GM19395 (cell line): ENCODE measurements at regions not wholly inside any gene's neighbourhood (a gene's known extent, or its start where the extent isn't known, plus 50 kb on each side); places are given as distances from the start of the nearest gene placed in this dataset.

Experiments used
- ATAC-seq: cut with Tn5 transposase; IDR thresholded peaks from one replicate; pipeline ENCODE4 v1.9.1; 2021; ENCODE audit warnings: mild to moderate bottlenecking, moderate library complexity; ENCODE audit not compliant: unreplicated experiment

GRCh38 chr10:4051011-4051640 lies 266.1 kb upstream of the KLF6 start:
- ATAC-seq, result no peak

DNA sequence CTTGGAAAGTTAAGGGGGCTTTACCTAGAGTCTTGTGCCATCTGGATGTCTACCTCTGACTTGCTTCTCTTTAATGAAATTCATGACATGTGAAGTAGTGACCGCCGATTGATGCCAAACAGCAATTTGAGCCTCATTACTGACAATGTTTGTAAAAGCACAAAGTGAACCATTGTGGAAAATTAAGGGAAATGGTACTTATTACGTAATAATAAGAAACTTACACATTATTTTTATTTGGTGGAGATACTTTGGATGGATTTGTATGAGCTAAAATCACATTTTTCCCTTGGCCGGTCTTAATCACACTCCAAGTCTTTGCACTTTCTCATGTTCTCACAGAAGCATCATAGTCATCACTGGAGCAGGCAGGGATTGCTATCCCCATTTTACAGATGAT lies 265.1 kb upstream of the KLF6 start:
- no peak for ATAC-seq

DNA sequence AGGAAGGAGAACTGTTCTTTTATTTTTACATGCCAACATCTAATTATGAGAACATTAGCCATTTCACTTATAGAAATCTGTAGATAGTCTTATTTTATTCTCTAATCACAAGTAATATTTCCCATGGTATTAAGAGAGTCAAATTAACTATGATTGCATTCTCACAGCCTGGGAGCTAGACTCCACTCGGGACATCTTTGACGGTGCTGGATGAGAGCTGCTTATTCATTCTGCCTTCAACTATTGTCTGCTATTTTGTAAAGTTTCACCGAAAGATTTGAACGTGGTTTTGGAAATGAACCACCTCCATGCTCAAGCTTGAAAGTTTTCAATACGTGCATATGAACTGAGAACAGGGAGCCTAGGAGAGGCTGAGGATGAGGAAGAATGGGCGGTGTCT lies 264.3 kb upstream of the KLF6 start:
- ATAC-seq, result no peak

DNA sequence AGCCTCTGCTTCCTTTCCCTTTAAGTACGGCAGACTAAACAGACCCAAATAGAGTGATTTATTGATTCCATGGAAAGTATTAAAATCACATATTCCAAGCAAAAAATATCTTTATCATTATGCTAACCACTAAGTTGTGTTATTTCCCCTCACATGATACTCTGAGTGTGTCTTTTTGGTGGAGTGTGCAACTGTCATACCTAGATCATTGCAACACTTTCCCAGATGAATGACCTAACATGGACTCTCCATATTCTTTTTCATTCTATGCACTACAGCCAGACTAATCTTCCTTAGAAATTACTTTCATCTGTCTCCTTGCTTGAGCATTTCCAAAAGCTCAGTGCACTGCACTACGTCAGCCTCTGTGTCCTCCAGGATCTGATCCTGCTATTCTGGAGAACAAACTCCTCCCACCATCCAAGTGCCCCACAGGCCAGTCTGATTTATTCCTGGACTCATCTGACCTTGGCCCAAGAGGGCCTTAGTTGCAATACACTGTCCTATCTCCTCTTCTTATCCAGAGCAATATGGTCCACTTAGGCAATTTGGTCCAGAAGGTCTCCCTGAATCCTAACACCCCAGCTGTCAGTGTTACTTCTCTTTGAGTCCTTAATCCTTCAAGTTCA lies 263.3 kb upstream of the KLF6 start:
- no peak for ATAC-seq

DNA sequence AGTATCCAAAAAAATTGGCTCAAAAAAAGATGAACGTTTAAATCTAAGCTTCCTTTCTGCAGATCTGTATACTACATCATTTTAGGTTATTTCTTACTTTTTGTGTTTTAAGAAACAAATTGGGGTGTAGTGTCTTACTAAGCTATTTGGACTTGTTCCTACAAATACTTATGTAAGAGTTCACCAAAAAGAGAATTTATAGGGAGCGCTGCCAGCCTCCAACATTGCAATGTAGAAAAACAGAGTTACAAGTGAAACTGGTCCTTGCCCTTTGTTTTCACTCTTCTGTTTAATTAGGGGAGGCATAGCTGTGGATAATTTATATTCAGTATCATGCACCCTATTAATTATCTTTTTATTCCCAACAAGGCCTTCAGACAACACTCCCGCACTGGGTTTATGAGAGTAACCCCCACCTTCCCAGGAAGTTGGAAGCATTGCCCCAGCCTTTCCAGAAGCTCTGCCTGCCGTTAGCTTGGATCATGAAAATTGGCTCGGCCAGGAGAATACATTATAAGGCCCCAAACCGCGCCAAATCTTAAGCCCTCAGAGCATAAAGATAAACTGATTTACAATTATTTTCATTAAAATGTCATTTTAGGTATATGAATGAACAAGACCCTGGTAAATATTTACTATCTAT lies 261.8 kb upstream of the KLF6 start:
- ATAC-seq, result no peak

- no peak for ATAC-seq
Measured at GRCh38 chr10:4046030-4046429, 261.0 kb upstream of the KLF6 start.

DNA sequence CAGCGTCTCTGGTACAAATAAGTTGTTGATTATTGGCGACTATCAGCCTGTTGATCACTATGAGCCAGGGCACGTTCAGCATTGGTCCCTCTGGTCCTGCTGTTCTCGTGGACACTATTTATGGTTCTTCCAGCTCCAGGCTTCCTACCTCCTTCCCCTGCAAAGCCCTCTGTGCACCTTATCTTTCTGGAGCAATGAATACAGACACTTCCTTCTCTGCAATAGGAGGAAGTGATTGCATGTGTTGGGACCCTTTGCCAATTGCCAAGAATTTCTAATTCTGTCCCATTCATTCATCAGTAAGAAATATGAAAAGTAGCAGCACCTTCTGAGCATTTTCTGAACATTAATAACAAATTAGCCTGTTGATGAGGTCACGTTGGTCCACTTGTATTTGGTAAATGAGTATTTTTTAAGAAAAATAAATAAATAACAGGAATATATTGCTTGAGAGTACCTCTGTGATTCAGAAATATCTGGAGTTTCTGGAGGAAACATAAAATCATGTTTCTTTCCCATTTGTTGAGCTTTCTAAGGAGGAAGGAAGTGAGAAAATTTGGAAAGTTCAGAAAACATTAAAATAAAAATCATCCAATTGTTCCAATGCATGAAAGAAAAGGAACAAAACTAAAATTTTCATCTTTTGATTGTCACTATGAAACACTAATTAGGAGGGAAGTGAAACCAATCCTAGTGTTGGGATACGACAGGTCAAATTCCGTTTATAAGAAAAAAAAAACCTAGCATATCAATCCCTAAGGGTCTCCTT lies 259.1 kb upstream of the KLF6 start:
- ATAC-seq, result no peak

GRCh38 chr10:4041635-4042034 lies 256.6 kb upstream of the KLF6 start:
- ATAC-seq, result no peak

DNA sequence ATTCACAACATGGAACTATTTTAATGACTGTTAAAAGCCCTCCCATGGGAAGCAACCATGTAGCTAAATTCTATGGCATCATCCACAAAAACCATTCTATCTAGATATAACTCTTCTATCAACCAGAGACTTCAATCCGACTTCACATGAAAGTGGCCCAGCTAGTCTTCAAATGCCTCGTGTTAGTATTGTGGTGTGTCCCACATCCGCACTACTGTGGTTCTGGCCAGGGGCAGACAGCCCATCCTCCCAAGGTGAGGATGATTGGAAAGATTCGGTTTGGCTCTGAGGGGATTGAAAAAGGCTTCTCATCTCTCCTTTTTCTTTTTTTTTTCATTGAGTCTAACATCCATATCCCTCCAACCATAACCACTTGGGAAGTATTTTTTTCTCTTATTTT lies 253.0 kb upstream of the KLF6 start:
- no peak for ATAC-seq

DNA sequence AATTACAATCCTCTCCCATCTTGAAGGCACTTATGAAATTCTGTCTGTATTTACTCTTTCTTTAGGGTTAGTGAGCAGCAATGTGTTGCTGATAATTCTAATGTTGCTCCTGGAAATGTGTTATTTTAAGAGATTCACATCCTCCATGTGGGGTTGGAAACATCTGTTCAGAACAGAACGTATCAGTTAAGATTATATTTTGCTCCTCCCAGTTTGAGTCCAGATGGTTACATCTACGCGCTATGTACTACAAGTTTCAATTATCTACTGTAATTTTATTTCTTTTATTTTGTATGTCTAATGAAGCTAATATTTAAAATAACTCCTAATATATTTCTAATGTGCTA lies 250.6 kb upstream of the KLF6 start:
- ATAC-seq, result no peak

GRCh38 chr10:4034907-4035598 lies 250.0 kb upstream of the KLF6 start:
- ATAC-seq, result no peak

DNA sequence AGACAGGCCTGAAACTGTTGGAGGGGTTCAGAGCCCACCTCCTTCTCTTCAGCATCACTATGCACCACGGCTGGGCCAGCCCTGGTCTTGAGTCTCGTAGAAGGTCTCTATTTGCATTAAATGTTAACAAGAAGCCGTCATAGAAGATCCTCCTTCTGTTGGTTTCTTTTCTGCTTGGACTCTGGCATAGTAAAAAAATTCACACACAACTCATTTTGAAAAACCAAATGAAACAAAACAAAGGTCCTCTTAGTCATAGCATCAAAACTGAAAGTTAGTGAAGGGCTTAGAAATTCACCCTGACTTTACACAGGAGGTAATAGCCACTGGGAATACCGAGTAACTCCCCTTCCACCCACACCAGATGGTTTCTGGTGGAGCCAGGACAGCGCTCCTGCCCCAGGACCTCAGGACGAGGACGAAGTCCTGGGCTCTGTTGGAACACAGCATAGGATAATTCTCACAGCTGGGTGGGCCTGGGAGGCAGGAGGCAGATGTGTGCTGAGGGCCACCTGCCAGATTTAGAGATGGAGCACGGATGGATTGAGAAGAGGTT lies 248.4 kb upstream of the KLF6 start:
- ATAC-seq, result peak; percentile 86

GRCh38 chr10:4029866-4030265 lies 244.9 kb upstream of the KLF6 start:
- no peak for ATAC-seq

- no peak for ATAC-seq
Measured at GRCh38 chr10:4028854-4029583, 244.0 kb upstream of the KLF6 start.

GRCh38 chr10:4028027-4028471 lies 243.0 kb upstream of the KLF6 start:
- ATAC-seq, result no peak

DNA sequence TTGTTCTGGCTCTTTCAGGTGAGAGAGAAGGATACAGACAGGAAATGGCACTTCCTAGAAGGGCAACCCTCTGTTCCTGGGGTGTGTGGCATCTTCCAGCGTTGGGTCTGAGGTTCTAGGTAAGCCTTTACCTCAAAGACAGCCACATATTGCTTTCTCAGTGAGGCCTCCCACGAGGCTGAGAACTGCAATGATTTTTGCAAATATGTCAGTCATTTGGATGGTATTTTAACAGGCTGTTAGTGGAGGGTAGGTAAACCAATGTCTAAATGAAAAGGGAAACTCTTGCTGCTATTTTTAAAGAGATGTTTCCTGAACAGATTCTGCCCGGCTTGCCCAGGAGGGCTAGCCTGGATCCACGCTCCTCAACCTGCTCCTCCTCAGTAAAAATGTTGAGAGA lies 240.3 kb upstream of the KLF6 start:
- ATAC-seq, result no peak

GRCh38 chr10:4024516-4025245 lies 239.7 kb upstream of the KLF6 start:
- ATAC-seq, result no peak

- no peak for ATAC-seq
Measured at GRCh38 chr10:4024027-4024426, 239.0 kb upstream of the KLF6 start.

- ATAC-seq, result no peak
Measured at GRCh38 chr10:4022473-4022872, 237.5 kb upstream of the KLF6 start.

GRCh38 chr10:4020631-4021030 lies 235.6 kb upstream of the KLF6 start:
- ATAC-seq, result no peak
